Stomach (tissue), 4 donors: ENCODE measurements at regions not wholly inside any gene's neighbourhood (a gene's known extent, or its start where the extent isn't known, plus 50 kb on each side); places are given as distances from the start of the nearest gene placed in this dataset.

Experiments used
- POLR2A ChIP-seq, 4 donors: fragments of 450-650 bp; IDR thresholded peaks; one replicate each; pipeline ENCODE4 v1.6.1; 2016; ENCODE audit warnings: antibody characterized with exemption in 4 of 4, control low read depth in 2 of 4, mild to moderate bottlenecking in 1 of 4, moderate library complexity in 1 of 4
- POLR2AphosphoS5 ChIP-seq, 3 donors: sonication (generic); formaldehyde crosslinking; IDR thresholded peaks; one replicate each; pipeline ENCODE4 v1.6.1; 2016; ENCODE audit warnings: antibody characterized with exemption in 3 of 3
- TF ChIP-seq, protein P1 (sequence below), 7 experiments: fragments of 450-650 bp in 4 of 7; fragments of 200-600 bp in 3 of 7; sonication (generic) in 3 of 7; IDR thresholded peaks; one replicate each; pipeline ENCODE4 v1.5.1; 2016 to 2019; ENCODE audit warnings: antibody characterized with exemption in 7 of 7, control low read depth in 2 of 7, mild to moderate bottlenecking in 1 of 7

DNA sequence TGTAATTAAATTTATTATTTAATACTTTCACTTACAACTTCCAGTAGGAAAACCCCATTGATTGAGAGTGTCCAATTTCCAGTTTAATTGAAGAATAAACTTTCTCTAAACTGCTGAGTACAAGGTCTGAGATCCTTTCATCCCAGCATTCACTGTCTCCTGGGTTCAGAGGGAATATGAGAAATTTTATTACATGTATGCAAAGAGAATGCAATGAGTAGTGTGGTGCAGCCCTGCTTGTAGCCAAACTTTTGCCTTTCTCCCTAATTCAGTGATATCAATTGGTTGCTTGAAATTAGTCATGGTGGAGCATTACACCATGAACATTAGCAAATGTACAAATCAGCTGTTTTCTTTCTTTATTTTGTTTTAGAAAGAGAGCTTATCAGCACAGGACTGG, 780.6 kb upstream of the MDGA2 start:
- TF ChIP-seq, protein P1, sequence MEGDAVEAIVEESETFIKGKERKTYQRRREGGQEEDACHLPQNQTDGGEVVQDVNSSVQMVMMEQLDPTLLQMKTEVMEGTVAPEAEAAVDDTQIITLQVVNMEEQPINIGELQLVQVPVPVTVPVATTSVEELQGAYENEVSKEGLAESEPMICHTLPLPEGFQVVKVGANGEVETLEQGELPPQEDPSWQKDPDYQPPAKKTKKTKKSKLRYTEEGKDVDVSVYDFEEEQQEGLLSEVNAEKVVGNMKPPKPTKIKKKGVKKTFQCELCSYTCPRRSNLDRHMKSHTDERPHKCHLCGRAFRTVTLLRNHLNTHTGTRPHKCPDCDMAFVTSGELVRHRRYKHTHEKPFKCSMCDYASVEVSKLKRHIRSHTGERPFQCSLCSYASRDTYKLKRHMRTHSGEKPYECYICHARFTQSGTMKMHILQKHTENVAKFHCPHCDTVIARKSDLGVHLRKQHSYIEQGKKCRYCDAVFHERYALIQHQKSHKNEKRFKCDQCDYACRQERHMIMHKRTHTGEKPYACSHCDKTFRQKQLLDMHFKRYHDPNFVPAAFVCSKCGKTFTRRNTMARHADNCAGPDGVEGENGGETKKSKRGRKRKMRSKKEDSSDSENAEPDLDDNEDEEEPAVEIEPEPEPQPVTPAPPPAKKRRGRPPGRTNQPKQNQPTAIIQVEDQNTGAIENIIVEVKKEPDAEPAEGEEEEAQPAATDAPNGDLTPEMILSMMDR (IDR thresholded peaks at IDR 0.05): no peak
- TF ChIP-seq POLR2A (IDR thresholded peaks at IDR 0.05) (no peak), POLR2AphosphoS5 (IDR thresholded peaks at IDR 0.05) (no peak)
